ENCODE measurements at regions not wholly inside any gene's neighbourhood (a gene's known extent, or its start where the extent isn't known, plus 50 kb on each side); places are given as distances from the start of the nearest gene placed in this dataset.

- no peak for DNase-seq
These were observed 352.2 kb downstream of the METTL15 start for GRCh38 chr11:28460348-28460747.

GRCh38 chr11:28459912-28460311 is 351.7 kb downstream of the METTL15 start:
- DNase-seq = no peak

- DNase-seq = no peak
These were observed 349.4 kb downstream of the METTL15 start for GRCh38 chr11:28457481-28458065.

DNA sequence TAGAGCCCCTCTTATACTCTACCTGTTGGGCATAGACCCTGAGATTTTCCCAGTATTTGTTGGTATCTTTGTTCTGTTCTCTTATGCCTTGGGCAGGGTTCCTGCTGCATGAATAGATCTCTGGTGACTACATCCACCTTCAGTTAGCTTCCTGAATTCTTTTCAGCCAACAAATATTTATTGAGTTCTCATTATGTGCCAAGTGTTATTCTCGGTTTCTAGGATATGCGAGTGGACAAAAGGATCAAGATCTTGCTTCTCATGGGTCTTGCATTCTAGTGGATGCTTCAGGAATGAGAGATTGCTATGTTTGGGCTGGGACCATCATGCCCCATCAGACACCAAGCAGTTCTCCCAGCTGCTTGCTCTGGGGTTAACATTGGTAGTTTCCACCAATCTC is 340.0 kb downstream of the METTL15 start:
- no peak for DNase-seq

- DNase-seq = no peak
These were observed 339.0 kb downstream of the METTL15 start for GRCh38 chr11:28447226-28447625.

DNA sequence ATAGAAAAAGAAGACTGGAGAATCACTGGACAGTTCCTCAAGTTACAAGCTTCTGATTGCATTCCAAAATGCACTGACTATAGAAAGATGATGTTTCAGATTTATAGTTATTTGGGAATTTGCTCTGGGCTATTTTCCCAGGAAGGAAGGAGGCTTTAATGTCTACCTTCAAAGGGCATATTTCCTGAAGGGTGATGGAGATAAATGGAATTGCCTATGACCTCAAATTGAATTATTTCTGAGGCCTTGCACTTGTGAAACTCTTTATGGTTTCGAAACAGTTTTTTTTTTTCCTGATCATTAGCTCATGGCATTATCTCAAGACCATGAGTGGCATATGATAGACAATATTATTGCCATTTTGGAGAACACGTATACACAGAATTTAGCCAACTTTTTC is 333.9 kb downstream of the METTL15 start:
- DNase-seq = no peak

DNA sequence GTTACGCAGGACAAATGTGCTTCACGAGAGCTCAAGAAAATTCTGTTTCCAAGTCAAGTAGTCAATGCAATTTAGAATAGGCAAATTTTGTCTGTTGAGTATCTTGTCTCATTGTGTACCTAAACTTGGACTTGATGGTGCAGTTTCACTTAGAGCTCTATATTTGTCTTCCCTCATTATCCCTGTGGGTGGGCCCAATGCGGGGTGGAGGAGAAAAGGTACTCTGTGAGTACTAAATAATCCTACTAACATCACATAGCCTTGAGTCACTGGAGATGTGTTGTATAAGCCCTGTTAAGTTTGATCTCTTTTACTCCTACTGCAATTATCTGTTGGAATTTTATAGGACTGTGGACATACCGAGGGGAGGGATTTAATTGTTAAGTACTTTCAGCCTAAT is 331.2 kb downstream of the METTL15 start:
- no peak for DNase-seq

DNA sequence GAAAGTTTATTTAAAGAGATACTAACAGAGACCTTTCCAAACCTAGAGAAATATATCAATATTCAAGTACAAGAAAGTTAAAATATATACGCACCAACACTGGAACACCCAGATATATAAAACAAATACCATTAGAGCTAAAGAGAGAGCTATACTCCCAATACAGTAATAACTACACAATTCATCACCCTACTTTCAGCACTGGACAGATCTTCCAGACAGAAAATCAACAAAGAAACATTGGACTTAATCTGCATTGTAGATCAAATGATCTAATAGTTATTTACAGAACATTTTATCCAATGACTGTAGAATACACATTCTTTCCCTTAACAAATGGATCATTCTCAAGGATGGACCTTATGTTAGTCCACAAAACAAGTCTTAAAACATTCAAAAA is 311.9 kb downstream of the METTL15 start:
- no peak for DNase-seq

DNA sequence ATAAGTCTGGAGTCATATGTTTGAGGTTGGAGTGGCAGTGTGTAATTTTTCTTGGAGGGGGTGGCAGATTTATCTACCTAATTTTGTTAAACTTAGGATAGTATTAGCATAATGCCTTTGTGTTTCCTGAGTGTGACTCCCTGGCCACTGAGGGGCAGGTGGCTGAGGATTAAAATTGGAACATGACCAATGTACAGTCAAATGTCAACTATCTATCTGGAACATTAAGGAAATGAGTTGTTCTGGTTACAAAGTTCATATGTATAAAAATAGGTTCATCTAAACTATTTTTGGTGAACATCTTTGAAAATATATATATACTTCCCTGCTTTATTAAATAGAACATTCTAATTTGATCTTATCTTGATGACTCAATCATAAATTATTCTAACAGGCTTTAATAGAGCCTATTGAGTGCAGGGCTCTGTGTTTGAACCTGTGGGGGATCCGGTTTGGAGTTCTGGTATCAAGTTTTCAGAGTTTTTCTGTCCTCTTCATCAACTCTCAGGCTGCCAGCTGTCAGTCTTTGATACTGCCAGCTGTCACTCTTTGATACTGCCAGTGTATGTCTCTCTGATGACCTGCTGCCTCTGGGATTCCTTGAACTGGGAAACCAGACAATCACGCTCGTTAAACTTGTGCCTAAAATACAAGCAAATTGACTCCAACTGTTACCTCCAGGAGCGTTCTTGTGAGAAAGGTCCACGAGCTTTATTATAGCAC is 309.6 kb downstream of the METTL15 start:
- DNase-seq = no peak

DNA sequence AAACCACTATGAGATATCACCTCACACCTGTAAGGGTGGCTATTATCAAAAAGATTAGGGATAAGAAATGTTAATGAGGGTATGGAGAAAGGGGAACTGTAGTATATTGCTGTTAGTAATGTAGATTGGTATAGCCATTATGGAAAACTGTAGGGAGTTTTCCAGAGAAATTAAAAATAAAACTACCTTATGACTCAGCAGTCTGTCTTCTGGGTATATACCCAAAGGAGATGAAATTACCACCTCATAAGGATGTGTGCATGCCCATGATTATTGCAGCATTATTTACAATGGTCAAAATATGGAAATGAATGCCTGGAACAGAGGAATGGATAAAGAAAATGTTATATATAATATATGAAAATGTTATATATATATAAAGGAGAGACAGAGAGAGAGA is 303.8 kb downstream of the METTL15 start:
- no peak for DNase-seq

DNA sequence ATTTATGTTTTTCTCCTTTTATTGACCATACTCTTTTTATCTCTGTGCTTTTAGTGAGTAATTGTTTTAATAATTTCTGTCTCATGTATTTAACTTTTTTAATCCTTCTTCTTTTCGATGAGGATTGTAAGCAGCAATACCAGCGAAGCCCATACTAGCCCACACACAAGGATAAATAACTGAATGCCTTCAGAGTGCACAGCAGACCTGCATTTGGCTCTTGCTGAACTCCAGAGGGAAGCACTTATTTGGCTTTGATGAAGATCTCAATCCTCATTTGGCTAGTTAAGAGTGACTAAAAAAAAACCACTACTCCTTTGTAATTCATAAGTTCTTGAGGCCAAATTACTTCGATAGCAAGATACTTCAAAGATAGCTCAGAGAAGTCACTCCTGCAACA is 293.3 kb downstream of the METTL15 start:
- no peak for DNase-seq

DNA sequence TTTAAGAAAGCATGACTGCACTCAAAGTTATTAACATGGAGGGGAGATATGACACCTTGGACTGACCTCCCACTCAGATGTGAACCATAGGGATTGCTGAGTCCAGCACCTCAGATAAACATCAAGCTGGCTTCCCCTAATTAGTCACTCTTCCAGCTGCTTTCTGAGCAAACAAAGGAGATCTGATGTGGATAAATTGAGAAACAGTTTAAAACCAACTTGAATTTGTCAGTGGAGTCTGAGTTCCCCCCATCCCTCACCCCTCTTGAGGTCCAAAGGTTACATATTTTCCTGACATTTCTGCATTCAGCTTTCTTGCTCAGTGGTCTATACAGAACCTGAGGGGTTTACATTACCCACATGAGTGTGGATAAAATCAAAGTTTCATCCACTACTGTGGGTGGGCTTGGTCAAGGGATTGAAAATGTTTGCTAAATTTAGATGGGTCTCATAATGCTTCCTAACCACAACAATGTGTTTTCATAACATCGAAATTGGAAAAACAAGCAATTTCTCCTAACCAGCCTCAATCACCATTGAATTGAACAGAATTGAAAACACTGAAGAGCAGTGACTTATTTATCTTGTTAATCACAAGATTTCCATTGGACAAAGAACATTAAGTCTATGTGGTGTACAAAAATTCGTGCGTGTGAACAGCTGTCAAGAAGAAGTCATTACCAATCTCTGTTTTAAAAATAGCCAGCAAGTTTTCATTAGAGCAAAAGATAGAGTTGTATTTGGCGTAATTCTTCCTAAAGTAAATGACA is 292.3 kb downstream of the METTL15 start:
- DNase-seq = no peak

DNA sequence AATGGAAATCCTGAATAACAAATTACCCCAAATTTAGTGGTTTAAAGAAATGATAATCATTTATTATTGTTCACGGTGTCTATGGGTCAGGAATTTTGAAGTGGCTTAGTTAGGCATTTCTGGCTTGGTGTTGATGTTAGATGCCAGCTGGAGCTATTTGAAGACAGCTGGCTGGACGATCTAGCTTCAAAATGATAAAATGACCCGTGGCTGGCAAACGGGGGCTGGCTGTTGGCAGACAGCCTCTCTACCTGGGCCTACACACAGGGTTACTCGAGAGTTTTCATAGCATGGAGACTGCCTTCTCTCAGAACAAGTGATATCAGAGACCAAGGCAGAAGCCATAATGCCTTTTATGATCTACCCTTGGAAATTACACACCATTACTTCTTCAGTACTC is 285.2 kb downstream of the METTL15 start:
- DNase-seq = no peak

DNA sequence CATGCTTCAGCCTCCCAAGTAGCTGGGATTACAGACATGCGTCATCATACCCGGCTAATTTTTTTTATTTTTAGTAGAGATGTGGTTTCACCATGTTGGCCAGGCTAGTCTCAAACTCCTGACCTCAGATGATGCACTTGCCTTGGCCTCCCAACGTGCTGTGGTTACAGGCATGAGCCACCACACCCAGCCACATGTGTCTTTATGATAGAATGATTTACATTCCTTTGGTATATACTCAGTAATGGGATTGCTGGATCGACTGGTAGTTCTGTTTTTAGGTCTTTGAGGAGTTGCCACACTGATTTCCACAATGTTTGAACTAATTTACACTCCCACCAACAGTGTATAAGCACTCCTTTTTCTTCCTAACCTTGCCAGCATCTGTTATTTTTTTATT is 276.2 kb downstream of the METTL15 start:
- DNase-seq = no peak

DNA sequence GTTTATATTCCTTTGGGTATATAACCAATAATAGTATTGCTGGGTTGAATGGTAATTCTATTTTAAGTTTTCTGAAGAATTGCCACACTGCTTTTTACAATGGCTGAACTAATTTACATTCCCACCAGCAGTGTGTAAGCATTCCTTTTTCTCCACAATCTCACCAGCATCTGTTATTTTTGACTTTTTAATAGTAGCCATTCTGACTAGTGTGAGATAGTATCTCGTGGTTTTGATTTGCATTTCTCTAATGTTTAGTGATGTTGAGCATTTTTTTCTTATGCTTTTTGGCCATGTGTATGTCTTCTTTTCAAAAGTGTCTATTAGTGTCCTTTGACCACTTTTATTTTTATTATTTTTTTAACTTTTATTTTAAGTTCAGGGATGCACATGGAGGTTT is 275.3 kb downstream of the METTL15 start:
- DNase-seq = no peak
